HepG2 (cell line): ENCODE measurements at regions not wholly inside any gene's neighbourhood (a gene's known extent, or its start where the extent isn't known, plus 50 kb on each side); places are given as distances from the start of the nearest gene placed in this dataset.
A peak's percentile ranks its signal among the peaks of the same experiment; 100 is the strongest.

ENCODE experiments used
- DPF2 ChIP-seq: sonication (generic); formaldehyde crosslinking; IDR thresholded peaks from 2 replicates; pipeline ENCODE4 v1.4.0; 2020; ENCODE audit warnings: mild to moderate bottlenecking, low read depth, missing genetic modification reagents, borderline replicate concordance
- ETV5 ChIP-seq: IDR thresholded peaks from 2 replicates; pipeline ENCODE4 v1.6.1; 2018; ENCODE audit warnings: missing biosample characterization, missing genetic modification reagents, inconsistent platforms, borderline replicate concordance
- FOXA1 ChIP-seq, 2 experiments: fragments of 450-650 bp in 1 of 2; sonication (generic) in 1 of 2; formaldehyde crosslinking in 1 of 2; IDR thresholded peaks; 2 replicates each; pipeline versions ENCODE4 v1.4.0 to v1.6.1; 2016 to 2020; ENCODE audit warnings: missing genetic modification reagents in 1 of 2
- FOXP1 ChIP-seq, 2 experiments: fragments of 450-650 bp in 1 of 2; IDR thresholded peaks; 2 replicates each; pipeline ENCODE4 v1.6.1; 2017 to 2018; ENCODE audit warnings: antibody characterized with exemption in 1 of 2
- GATAD1 ChIP-seq: IDR thresholded peaks from 2 replicates; pipeline ENCODE4 v1.6.1; 2016; ENCODE audit warnings: missing genetic modification reagents, missing compliant biosample characterization
- IRF2 ChIP-seq: IDR thresholded peaks from 2 replicates; pipeline ENCODE4 v1.6.1; 2018; ENCODE audit warnings: missing genetic modification reagents, missing compliant biosample characterization
- KAT7 ChIP-seq: IDR thresholded peaks from 2 replicates; pipeline ENCODE4 v1.6.1; 2018; ENCODE audit warnings: borderline replicate concordance, missing compliant biosample characterization
- NCOR1 ChIP-seq: fragments of 200-600 bp; sonication (generic); IDR thresholded peaks from 2 replicates; pipeline ENCODE4 v1.7.0; 2017; ENCODE audit warnings: antibody characterized with exemption, low read length, borderline replicate concordance
- NFYC ChIP-seq: IDR thresholded peaks from 2 replicates; pipeline ENCODE4 v1.6.1; 2016; ENCODE audit warnings: missing genetic modification reagents, missing compliant biosample characterization
- PAX8 ChIP-seq: sonication (generic); formaldehyde crosslinking; IDR thresholded peaks from 2 replicates; pipeline ENCODE4 v1.8.0; 2022; ENCODE audit warnings: mild to moderate bottlenecking, missing genetic modification reagents, borderline replicate concordance
- RBM22 ChIP-seq: fragments of 200-400 bp; formaldehyde crosslinking; optimal IDR thresholded peaks from 2 replicates; pipeline ENCODE3; 2017; ENCODE audit warnings: mild to moderate bottlenecking, low read length, moderate library complexity
- TARDBP ChIP-seq: sonication (generic); formaldehyde crosslinking; IDR thresholded peaks from 2 replicates; pipeline ENCODE4 v1.8.0; 2022; ENCODE audit warnings: mild to moderate bottlenecking, missing genetic modification reagents
- TCF12 ChIP-seq, 2 experiments: fragments of 450-650 bp in 1 of 2; sonication (generic) in 1 of 2; formaldehyde crosslinking in 1 of 2; IDR thresholded peaks; 2 replicates each; pipeline versions ENCODE4 v1.6.1 to v1.8.0; 2017 to 2022; ENCODE audit warnings: antibody characterized with exemption in 1 of 2, mild to moderate bottlenecking in 1 of 2, missing genetic modification reagents in 1 of 2, moderate library complexity in 1 of 2
- TCF7L2 ChIP-seq: IDR thresholded peaks from 2 replicates; pipeline ENCODE4 v1.6.1; 2011; ENCODE audit warnings: mild to moderate bottlenecking, low read depth, low read length, moderate library complexity
- TOPORS ChIP-seq: sonication (generic); formaldehyde crosslinking; IDR thresholded peaks from 2 replicates; pipeline ENCODE4 v1.8.0; 2023; ENCODE audit warnings: mild to moderate bottlenecking, missing genetic modification reagents
- TF ChIP-seq, protein P1 (sequence below): sonication (generic); formaldehyde crosslinking; IDR thresholded peaks from 2 replicates; pipeline ENCODE4 v1.4.0; 2020; ENCODE audit warnings: missing genetic modification reagents, borderline replicate concordance
- TF ChIP-seq, protein P2 (sequence below): sonication (generic); formaldehyde crosslinking; IDR thresholded peaks from 2 replicates; pipeline ENCODE4 v1.8.0; 2022; ENCODE audit warnings: mild to moderate bottlenecking, missing genetic modification reagents

DNA sequence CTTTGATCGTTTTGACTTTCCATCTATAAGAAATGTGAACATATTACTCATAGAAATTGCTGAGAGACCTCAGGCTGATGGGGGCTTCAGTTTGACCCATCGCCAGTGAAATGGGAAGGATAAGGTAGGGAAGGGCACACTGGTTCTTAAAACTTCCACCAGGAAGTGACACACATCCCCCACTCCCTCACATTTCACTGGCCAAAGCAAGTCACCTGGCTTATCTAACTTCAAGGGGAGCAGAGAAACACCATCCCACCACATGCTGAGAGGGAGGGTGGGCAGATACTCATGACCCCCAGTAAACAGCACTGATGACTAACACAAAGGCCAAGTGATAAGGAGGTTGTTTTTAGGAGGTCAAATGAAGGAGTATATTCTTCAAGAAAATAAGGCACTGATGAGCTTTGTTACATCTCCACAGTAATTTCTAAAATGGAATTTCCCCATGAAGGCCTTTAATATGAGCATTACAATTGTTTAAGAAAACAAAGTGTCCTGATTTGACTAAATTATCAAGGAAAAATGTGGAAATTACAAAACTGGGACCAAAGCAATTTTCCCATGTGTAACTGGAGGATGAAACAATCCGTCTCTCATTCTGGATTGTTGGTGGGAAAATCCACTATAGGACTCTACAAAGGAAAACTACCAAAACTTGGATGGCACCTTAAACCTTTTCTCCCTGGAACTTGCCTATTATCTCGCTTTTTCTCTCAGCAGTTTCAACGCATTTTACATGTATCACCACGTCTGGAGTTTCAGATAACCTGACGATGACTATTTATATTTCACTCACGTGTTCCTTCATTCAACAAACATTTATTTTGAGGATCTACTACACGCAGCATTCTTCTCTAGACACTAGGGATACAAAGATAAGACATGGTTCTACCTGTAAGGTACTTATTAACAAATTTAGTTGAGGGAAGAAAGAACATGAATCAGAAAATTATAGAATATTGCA, 91.8 kb upstream of the EEA1 start (continued):
- peak; percentile 81 for TF ChIP-seq TCF7L2
- TF ChIP-seq, protein P1, sequence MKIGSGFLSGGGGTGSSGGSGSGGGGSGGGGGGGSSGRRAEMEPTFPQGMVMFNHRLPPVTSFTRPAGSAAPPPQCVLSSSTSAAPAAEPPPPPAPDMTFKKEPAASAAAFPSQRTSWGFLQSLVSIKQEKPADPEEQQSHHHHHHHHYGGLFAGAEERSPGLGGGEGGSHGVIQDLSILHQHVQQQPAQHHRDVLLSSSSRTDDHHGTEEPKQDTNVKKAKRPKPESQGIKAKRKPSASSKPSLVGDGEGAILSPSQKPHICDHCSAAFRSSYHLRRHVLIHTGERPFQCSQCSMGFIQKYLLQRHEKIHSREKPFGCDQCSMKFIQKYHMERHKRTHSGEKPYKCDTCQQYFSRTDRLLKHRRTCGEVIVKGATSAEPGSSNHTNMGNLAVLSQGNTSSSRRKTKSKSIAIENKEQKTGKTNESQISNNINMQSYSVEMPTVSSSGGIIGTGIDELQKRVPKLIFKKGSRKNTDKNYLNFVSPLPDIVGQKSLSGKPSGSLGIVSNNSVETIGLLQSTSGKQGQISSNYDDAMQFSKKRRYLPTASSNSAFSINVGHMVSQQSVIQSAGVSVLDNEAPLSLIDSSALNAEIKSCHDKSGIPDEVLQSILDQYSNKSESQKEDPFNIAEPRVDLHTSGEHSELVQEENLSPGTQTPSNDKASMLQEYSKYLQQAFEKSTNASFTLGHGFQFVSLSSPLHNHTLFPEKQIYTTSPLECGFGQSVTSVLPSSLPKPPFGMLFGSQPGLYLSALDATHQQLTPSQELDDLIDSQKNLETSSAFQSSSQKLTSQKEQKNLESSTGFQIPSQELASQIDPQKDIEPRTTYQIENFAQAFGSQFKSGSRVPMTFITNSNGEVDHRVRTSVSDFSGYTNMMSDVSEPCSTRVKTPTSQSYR (CRISPR knock-in tag), result peak; percentile 76
- TF ChIP-seq KAT7 (CRISPR knock-in tag), result 0 out of 2 replicates have a peak, but pooled peaks have one; percentile 52
- TF ChIP-seq, protein P2, sequence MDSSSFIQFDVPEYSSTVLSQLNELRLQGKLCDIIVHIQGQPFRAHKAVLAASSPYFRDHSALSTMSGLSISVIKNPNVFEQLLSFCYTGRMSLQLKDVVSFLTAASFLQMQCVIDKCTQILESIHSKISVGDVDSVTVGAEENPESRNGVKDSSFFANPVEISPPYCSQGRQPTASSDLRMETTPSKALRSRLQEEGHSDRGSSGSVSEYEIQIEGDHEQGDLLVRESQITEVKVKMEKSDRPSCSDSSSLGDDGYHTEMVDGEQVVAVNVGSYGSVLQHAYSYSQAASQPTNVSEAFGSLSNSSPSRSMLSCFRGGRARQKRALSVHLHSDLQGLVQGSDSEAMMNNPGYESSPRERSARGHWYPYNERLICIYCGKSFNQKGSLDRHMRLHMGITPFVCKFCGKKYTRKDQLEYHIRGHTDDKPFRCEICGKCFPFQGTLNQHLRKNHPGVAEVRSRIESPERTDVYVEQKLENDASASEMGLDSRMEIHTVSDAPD (CRISPR knock-in tag), result 0 out of 2 replicates have a peak, but pooled peaks have one; percentile 5
- TF ChIP-seq TOPORS (CRISPR knock-in tag), result 0 out of 2 replicates have a peak, but pooled peaks have one; percentile 63
- TF ChIP-seq TCF12 (IDR thresholded peaks at IDR 0.05), result no peak
- 0 out of 2 replicates have a peak, but pooled peaks have one; percentile 16 for TF ChIP-seq TCF12 (CRISPR knock-in tag; IDR thresholded peaks at IDR 0.05)
- no peak for TF ChIP-seq RBM22
- peak; percentile 32 for TF ChIP-seq ETV5 (CRISPR knock-in tag)
- 0 out of 2 replicates have a peak, but pooled peaks have one; percentile 11 for TF ChIP-seq GATAD1
- TF ChIP-seq IRF2, result 0 out of 2 replicates have a peak, but pooled peaks have one; percentile 10
- no peak for TF ChIP-seq FOXP1 (IDR thresholded peaks at IDR 0.05)
- TF ChIP-seq FOXP1 (CRISPR knock-in tag; IDR thresholded peaks at IDR 0.05), result peak; percentile 76
- peak; percentile 9; the same call in 1 of the 2 replicates for TF ChIP-seq TARDBP (CRISPR knock-in tag)
- peak; percentile 72 for TF ChIP-seq NFYC (CRISPR knock-in tag)
- TF ChIP-seq DPF2 (CRISPR knock-in tag), result 0 out of 2 replicates have a peak, but pooled peaks have one; percentile 18
- no peak for TF ChIP-seq PAX8
- no peak for TF ChIP-seq FOXA1 (IDR thresholded peaks at IDR 0.05)
- peak; percentile 64 for TF ChIP-seq FOXA1 (CRISPR knock-in tag; IDR thresholded peaks at IDR 0.05)
- TF ChIP-seq NCOR1, result no peak
